OCI-LY3 (cell line): ENCODE measurements at regions not wholly inside any gene's neighbourhood (a gene's known extent, or its start where the extent isn't known, plus 50 kb on each side); places are given as distances from the start of the nearest gene placed in this dataset.

Source experiments
- H2AFZ ChIP-seq: fragments of 200-600, 300-600 bp; shearing (Covaris generic); 2 replicates; pipeline ENCODE4 v1.6.0; 2014; ENCODE audit warnings: antibody characterized with exemption, low read depth, low read length
- H3K27ac ChIP-seq: fragments of 200-600, 300-600 bp; sonication (generic); 2 replicates; pipeline ENCODE4 v1.5.1; 2014; ENCODE audit warnings: mild to moderate bottlenecking, low read length, moderate library complexity, mixed read lengths
- H3K27me3 ChIP-seq: fragments of 200-600, 300-600 bp; sonication (generic); 2 replicates; pipeline ENCODE4 v1.6.1; 2014; ENCODE audit warnings: low read depth, low read length, mixed read lengths
- H3K36me3 ChIP-seq: fragments of 200-600, 300-600 bp; sonication (generic); replicated peaks from 2 replicates; pipeline ENCODE3; 2014; ENCODE audit warnings: low read depth, low read length, mixed read lengths
- H3K4me1 ChIP-seq: fragments of 300-600, 200-600 bp; sonication (generic); 2 replicates; pipeline ENCODE4 v1.6.1; 2014; ENCODE audit warnings: low read length, mixed read lengths
- H3K4me2 ChIP-seq: fragments of 200-600, 300-600 bp; sonication (generic); 2 replicates; pipeline ENCODE4 v1.6.1; 2014; ENCODE audit warnings: low read length, mixed read lengths
- H3K4me3 ChIP-seq: fragments of 300-600, 200-600 bp; sonication (generic); 2 replicates; pipeline ENCODE4 v1.5.1; 2014; ENCODE audit warnings: antibody characterized with exemption, mild to moderate bottlenecking, low read length, moderate library complexity
- H3K79me2 ChIP-seq: fragments of 300-600, 200-600 bp; shearing (Covaris generic); 2 replicates; pipeline ENCODE4 v1.6.1; 2014; ENCODE audit warnings: mild to moderate bottlenecking, low read length, mixed read lengths
- H3K9ac ChIP-seq: fragments of 300-600, 200-600 bp; shearing (Covaris generic); 2 replicates; pipeline ENCODE4 v1.6.0; 2014; ENCODE audit warnings: mild to moderate bottlenecking, low read length, moderate library complexity
- H3K9me3 ChIP-seq: fragments of 200-600, 300-600 bp; shearing (Covaris generic); 2 replicates; pipeline ENCODE4 v1.6.1; 2014; ENCODE audit warnings: low read length, mixed read lengths; ENCODE audit not compliant: insufficient read depth
- H4K20me1 ChIP-seq: fragments of 200-600, 300-600 bp; sonication (generic); 2 replicates; pipeline ENCODE4 v1.6.1; 2016; ENCODE audit warnings: low read length, mixed read lengths; ENCODE audit not compliant: insufficient read depth
- CTCF ChIP-seq: fragments of 200-600, 300-600 bp; sonication (generic); IDR thresholded peaks from 2 replicates; pipeline ENCODE4 v1.5.1; 2014; ENCODE audit warnings: antibody characterized with exemption, low read length, low read depth
- EZH2phosphoT487 ChIP-seq: fragments of 200-600 bp; shearing (Covaris generic); IDR thresholded peaks from 2 replicates; pipeline ENCODE4 v1.6.1; 2018; ENCODE audit warnings: antibody characterized with exemption, mixed run types, low read depth

DNA sequence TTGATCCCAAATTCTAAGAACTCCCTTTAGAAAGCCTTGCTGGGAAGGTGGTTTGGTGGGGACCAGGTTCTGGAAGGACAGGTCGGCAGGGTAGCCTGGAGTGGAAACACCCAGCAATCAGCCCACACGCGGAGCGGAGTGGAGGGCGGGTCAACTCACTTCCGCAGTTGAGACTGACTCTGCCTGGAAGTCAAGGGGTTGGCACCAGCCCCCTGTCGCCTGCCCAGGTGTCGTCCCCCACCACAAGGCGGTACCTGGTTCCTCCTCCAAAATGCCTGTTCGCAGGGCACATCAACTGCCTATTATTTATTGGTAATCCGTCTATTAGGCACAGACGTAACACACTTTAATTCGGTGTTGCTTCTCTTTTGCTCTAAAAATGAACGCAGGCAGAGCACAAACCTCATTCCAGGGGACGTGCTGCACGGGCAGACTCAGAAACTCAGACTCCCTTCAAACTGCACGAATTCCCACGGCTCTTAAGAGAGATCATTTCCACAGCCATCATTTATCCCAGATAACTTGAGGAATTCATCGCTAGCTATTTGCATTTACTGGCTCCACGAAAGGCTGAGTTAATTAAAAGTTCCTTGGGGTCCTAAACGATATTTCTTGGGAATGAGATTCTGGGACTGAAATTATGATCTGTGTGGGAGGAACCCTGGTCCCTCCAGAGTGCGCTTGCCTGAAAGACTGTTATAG is 248.2 kb upstream of the PPP2R2D start:
- Histone ChIP-seq H3K4me2 (no peak overlapping the region), H3K4me3 (no peak overlapping the region), H3K36me3 (no peaks in the 10 kb centered on the region)

DNA sequence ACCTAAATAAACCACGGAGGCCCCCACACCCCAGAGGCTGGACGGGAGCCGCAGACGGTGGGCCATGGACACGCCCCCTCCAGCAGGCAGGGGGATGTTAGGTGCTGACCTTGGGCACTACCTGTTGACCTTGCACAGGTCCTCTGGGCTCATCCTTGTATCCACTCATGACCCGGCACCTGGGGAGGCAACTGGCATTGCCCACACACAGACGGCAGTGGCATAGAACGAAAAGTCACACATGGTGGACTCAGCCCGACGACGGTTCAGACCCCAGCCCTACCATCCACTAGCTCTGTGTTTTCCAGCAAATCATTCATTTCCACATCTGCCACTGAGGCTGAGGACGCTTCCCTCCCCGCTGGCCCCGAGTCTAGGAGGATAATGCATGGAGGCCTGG is 247.7 kb upstream of the PPP2R2D start:
- no peak overlapping the region for H3K27ac ChIP-seq
- no peak for TF ChIP-seq EZH2phosphoT487
- no peak for TF ChIP-seq CTCF

More for the DNA sequence above, 248.2 kb upstream of the PPP2R2D start:
- H3K9me3 ChIP-seq, result no peaks in the 10 kb centered on the region
- no peak overlapping the region for H3K27ac ChIP-seq
- H3K79me2 ChIP-seq, result no peaks in the 10 kb centered on the region
- no peak overlapping the region for H3K9ac ChIP-seq
- H2AFZ ChIP-seq, result no peak overlapping the region
- TF ChIP-seq EZH2phosphoT487 (no peak), CTCF (no peak)
- no peaks in the 10 kb centered on the region for H3K4me1 ChIP-seq
- H3K27me3 ChIP-seq, result no peaks in the 10 kb centered on the region
- H4K20me1 ChIP-seq, result no peaks in the 10 kb centered on the region

DNA sequence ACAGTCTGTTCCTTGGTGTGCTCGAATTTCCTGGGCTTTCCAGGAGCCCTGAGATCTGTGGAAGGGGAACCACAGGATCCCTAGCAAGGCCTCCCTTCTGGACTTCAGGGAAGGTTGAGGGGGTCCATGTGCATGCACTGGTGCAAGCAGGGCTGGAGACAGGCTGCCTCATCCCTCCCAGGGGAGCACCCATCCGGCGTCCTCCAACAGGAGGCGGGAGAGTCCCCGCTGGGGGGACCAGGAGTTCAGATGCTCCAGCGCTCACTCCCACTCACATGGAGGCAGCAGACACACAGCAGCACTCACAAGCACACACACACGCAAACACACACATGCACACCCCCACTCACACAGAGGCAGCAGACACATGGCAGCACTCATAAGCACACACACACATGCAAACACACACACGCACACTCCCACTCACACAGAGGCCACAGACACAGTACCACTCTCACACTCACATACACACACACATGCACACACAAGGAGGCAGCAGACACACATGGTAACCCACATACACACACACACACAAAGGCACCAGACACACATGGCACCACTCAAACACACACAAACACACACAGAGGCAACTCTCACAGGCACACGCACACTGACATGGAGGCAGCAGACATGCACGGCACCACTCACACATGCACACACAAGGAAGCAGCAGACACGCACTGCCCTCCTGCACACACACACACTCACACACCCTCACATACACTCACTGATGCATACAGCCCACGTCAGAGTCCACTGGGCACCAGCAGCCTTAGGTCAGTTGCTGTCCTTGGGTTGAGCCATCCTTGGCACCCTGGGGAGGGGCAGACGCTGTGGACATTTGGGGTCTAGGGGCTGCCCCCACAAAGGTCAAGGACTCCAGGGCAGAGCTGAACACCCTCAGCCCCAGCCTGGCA is 247.0 kb upstream of the PPP2R2D start:
- Histone ChIP-seq H3K4me3 (no peak overlapping the region), H3K4me1 (no peaks in the 10 kb centered on the region), H3K36me3 (no peaks in the 10 kb centered on the region), H3K9ac (no peak overlapping the region), H3K27me3 (no peaks in the 10 kb centered on the region), H3K79me2 (no peaks in the 10 kb centered on the region), H3K27ac (no peak overlapping the region), H3K9me3 (no peaks in the 10 kb centered on the region), H2AFZ (no peak overlapping the region), H3K4me2 (no peak overlapping the region), H4K20me1 (no peaks in the 10 kb centered on the region)
- no peak for TF ChIP-seq CTCF
- TF ChIP-seq EZH2phosphoT487, result no peak

More for the DNA sequence above, 247.7 kb upstream of the PPP2R2D start:
- no peaks in the 10 kb centered on the region for H3K9me3 ChIP-seq
- no peaks in the 10 kb centered on the region for H3K4me1 ChIP-seq
- no peak overlapping the region for H2AFZ ChIP-seq
- no peak overlapping the region for H3K4me3 ChIP-seq
- H4K20me1 ChIP-seq, result no peaks in the 10 kb centered on the region
- H3K36me3 ChIP-seq, result no peaks in the 10 kb centered on the region
- H3K27me3 ChIP-seq, result no peaks in the 10 kb centered on the region
- H3K9ac ChIP-seq, result no peak overlapping the region
- H3K79me2 ChIP-seq, result no peaks in the 10 kb centered on the region
- no peak overlapping the region for H3K4me2 ChIP-seq

- no peak overlapping the region for H3K4me2 ChIP-seq
- no peak overlapping the region for H3K27ac ChIP-seq
- no peaks in the 10 kb centered on the region for H3K79me2 ChIP-seq
- H2AFZ ChIP-seq, result no peak overlapping the region
- TF ChIP-seq EZH2phosphoT487, result no peak
- TF ChIP-seq CTCF, result no peak
- H3K36me3 ChIP-seq, result no peaks in the 10 kb centered on the region
- H3K4me3 ChIP-seq, result no peak overlapping the region
- no peaks in the 10 kb centered on the region for H3K27me3 ChIP-seq
- no peaks in the 10 kb centered on the region for H3K4me1 ChIP-seq
- H3K9me3 ChIP-seq, result no peaks in the 10 kb centered on the region
- H3K9ac ChIP-seq, result no peak overlapping the region
- H4K20me1 ChIP-seq, result no peaks in the 10 kb centered on the region
Observed at GRCh38 chr10:131654471-131655087, 246.2 kb upstream of the PPP2R2D start.
